HepG2 (cell line): ENCODE measurements at regions not wholly inside any gene's neighbourhood (a gene's known extent, or its start where the extent isn't known, plus 50 kb on each side); places are given as distances from the start of the nearest gene placed in this dataset.
A peak's percentile ranks its signal among the peaks of the same experiment; 100 is the strongest.

Experiments used
- AGO1 ChIP-seq: fragments of 200-400 bp; formaldehyde crosslinking; IDR thresholded peaks from 2 replicates; pipeline ENCODE4 v1.6.1; 2017; ENCODE audit warnings: mild to moderate bottlenecking, low read depth, low read length, moderate library complexity; ENCODE audit not compliant: poor library complexity, severe bottlenecking
- CENPX ChIP-seq: sonication (generic); formaldehyde crosslinking; IDR thresholded peaks from 2 replicates; pipeline ENCODE4 v1.9.0; 2021; ENCODE audit warnings: mild to moderate bottlenecking, missing genetic modification reagents, moderate library complexity
- GATAD2A ChIP-seq: IDR thresholded peaks from 2 replicates; pipeline ENCODE4 v1.6.1; 2016
- HOXD1 ChIP-seq: sonication (generic); formaldehyde crosslinking; IDR thresholded peaks from 2 replicates; pipeline ENCODE4 v1.5.0; 2020; ENCODE audit warnings: missing genetic modification reagents
- KLF6 ChIP-seq: IDR thresholded peaks from 2 replicates; pipeline ENCODE4 v1.8.0; 2016; ENCODE audit warnings: missing biosample characterization, missing genetic modification reagents
- NCOR1 ChIP-seq: fragments of 200-600 bp; sonication (generic); IDR thresholded peaks from 2 replicates; pipeline ENCODE4 v1.7.0; 2017; ENCODE audit warnings: antibody characterized with exemption, low read length, borderline replicate concordance
- PHB2 ChIP-seq: fragments of 450-650 bp; IDR thresholded peaks from 2 replicates; pipeline ENCODE4 v1.6.1; 2018; ENCODE audit not compliant: partially characterized antibody
- RARA ChIP-seq: IDR thresholded peaks from 2 replicates; pipeline ENCODE4 v1.6.1; 2016; ENCODE audit warnings: missing genetic modification reagents, missing compliant biosample characterization
- RBFOX2 ChIP-seq: fragments of 200-400 bp; formaldehyde crosslinking; IDR thresholded peaks from 2 replicates; pipeline ENCODE4 v1.6.1; 2017; ENCODE audit warnings: low read depth, mild to moderate bottlenecking, low read length
- SATB2 ChIP-seq: sonication (generic); formaldehyde crosslinking; IDR thresholded peaks from 2 replicates; pipeline ENCODE4 v1.5.0; 2020; ENCODE audit warnings: missing genetic modification reagents
- SETDB1 ChIP-seq: sonication (generic); formaldehyde crosslinking; IDR thresholded peaks from 2 replicates; pipeline ENCODE4 v1.5.1; 2020; ENCODE audit warnings: missing genetic modification reagents, mild to moderate bottlenecking, borderline replicate concordance
- SIN3B ChIP-seq: fragments of 150-350 bp; IDR thresholded peaks from 2 replicates; pipeline ENCODE4 v1.6.1; 2014; ENCODE audit warnings: low read length
- SIX1 ChIP-seq: sonication (generic); formaldehyde crosslinking; IDR thresholded peaks from 2 replicates; pipeline ENCODE4 v1.4.0; 2020; ENCODE audit warnings: missing genetic modification reagents, borderline replicate concordance
- SRSF4 ChIP-seq: fragments of 200-400 bp; formaldehyde crosslinking; IDR thresholded peaks from one replicate; pipeline ENCODE4 v1.6.1; 2018; ENCODE audit warnings: mild to moderate bottlenecking, low read depth, low read length, moderate library complexity; ENCODE audit not compliant: poor library complexity, severe bottlenecking
- TARDBP ChIP-seq: sonication (generic); formaldehyde crosslinking; IDR thresholded peaks from 2 replicates; pipeline ENCODE4 v1.8.0; 2022; ENCODE audit warnings: mild to moderate bottlenecking, missing genetic modification reagents
- THYN1 ChIP-seq: sonication (generic); formaldehyde crosslinking; IDR thresholded peaks from 2 replicates; pipeline ENCODE4 v1.8.1; 2023; ENCODE audit warnings: low read depth, mild to moderate bottlenecking, moderate library complexity, missing genetic modification reagents, borderline replicate concordance
- ZFAT ChIP-seq: sonication (generic); formaldehyde crosslinking; conservative IDR thresholded peaks from 2 replicates; pipeline ENCODE4 v1.8.1; 2023; ENCODE audit warnings: missing genetic modification reagents, inconsistent platforms
- ZFX ChIP-seq: sonication (generic); formaldehyde crosslinking; IDR thresholded peaks from 2 replicates; pipeline ENCODE4 v1.4.0; 2020; ENCODE audit warnings: mild to moderate bottlenecking, low read depth, missing genetic modification reagents, moderate library complexity
- ZNF160 ChIP-seq: sonication (generic); formaldehyde crosslinking; IDR thresholded peaks from 2 replicates; pipeline ENCODE4 v1.8.0; 2022; ENCODE audit warnings: mild to moderate bottlenecking, inconsistent platforms, missing genetic modification reagents
- ZNF33B ChIP-seq: sonication (generic); formaldehyde crosslinking; IDR thresholded peaks from 2 replicates; pipeline ENCODE4 v1.5.1; 2020; ENCODE audit warnings: mild to moderate bottlenecking, missing genetic modification reagents
- ZNF460 ChIP-seq: sonication (generic); formaldehyde crosslinking; IDR thresholded peaks from 2 replicates; pipeline ENCODE4 v1.5.1; 2020; ENCODE audit warnings: missing genetic modification reagents, mild to moderate bottlenecking, borderline replicate concordance
- ZNF468 ChIP-seq: sonication (generic); formaldehyde crosslinking; IDR thresholded peaks from 2 replicates; pipeline ENCODE4 v1.8.0; 2022; ENCODE audit warnings: mild to moderate bottlenecking, moderate library complexity, missing genetic modification reagents
- ZNF772 ChIP-seq: sonication (generic); formaldehyde crosslinking; IDR thresholded peaks from 2 replicates; pipeline ENCODE4 v1.5.0; 2020; ENCODE audit warnings: mild to moderate bottlenecking, missing genetic modification reagents
- ZNF780A ChIP-seq: sonication (generic); formaldehyde crosslinking; IDR thresholded peaks from 2 replicates; pipeline ENCODE4 v1.8.0; 2022; ENCODE audit warnings: mild to moderate bottlenecking, missing genetic modification reagents, moderate library complexity
- TF ChIP-seq, protein P1 (sequence below): sonication (generic); formaldehyde crosslinking; IDR thresholded peaks from 2 replicates; pipeline ENCODE4 v1.5.1; 2020; ENCODE audit warnings: mild to moderate bottlenecking, missing genetic modification reagents, borderline replicate concordance
- TF ChIP-seq, protein P2 (sequence below): IDR thresholded peaks from 2 replicates; pipeline ENCODE4 v1.6.1; 2016; ENCODE audit warnings: missing compliant biosample characterization, missing genetic modification reagents, borderline replicate concordance

DNA sequence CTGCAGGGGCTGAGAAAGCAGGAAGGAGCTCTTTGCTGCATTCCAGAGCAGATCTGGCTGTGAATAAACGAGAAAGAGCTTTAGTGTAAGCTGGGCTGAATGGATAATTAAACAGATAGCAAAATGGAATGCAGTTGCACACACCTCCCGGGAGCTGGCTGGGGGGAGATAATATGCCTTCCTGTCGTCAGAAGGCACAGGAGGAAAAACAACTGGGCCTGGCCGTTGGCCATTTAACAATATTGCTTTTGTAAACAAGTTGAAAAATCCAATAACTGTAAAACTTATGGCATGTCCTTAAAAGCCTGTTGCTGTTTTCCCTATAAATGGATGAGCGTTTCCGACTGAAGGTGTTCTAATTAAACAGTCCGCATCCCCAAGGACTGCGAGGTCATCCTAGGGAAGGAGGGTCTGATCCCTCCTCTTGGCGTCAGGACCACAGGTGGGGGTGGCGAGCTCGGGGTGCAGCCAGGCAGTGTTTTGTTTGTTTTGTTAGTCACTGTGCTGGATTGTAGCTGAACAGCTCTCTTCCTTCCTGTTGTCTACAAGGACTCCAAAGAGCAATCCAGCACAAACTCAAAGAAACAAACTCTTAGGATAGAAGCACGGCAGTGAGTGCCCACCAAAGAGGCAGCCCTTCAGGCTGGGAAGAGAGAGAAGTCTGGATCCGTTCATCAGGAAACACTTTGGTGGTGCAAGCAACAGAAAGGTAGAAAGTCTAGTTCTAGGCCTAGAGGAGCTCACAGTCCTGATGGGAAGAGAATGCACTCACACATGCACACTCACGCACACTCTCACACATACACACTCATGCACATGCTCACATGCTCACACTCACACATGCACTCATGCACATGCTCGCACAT, 133.4 kb upstream of the SMAD3 start (continued):
- no peak for TF ChIP-seq ZNF468 (CRISPR knock-in tag)
- no peak for TF ChIP-seq ZNF33B (CRISPR knock-in tag)
- TF ChIP-seq CENPX (CRISPR knock-in tag): no peak
- TF ChIP-seq ZFAT (CRISPR knock-in tag): no peak
- TF ChIP-seq NCOR1: no peak
- TF ChIP-seq ZFX: peak; percentile 49; the same call in 1 of the 2 replicates
- TF ChIP-seq ZNF460: no peak
- no peak for TF ChIP-seq SATB2 (CRISPR knock-in tag)
- TF ChIP-seq SRSF4: no peak
- TF ChIP-seq ZNF160: no peak
- no peak for TF ChIP-seq ZNF780A
- no peak for TF ChIP-seq HOXD1 (CRISPR knock-in tag)
- TF ChIP-seq, protein P1, sequence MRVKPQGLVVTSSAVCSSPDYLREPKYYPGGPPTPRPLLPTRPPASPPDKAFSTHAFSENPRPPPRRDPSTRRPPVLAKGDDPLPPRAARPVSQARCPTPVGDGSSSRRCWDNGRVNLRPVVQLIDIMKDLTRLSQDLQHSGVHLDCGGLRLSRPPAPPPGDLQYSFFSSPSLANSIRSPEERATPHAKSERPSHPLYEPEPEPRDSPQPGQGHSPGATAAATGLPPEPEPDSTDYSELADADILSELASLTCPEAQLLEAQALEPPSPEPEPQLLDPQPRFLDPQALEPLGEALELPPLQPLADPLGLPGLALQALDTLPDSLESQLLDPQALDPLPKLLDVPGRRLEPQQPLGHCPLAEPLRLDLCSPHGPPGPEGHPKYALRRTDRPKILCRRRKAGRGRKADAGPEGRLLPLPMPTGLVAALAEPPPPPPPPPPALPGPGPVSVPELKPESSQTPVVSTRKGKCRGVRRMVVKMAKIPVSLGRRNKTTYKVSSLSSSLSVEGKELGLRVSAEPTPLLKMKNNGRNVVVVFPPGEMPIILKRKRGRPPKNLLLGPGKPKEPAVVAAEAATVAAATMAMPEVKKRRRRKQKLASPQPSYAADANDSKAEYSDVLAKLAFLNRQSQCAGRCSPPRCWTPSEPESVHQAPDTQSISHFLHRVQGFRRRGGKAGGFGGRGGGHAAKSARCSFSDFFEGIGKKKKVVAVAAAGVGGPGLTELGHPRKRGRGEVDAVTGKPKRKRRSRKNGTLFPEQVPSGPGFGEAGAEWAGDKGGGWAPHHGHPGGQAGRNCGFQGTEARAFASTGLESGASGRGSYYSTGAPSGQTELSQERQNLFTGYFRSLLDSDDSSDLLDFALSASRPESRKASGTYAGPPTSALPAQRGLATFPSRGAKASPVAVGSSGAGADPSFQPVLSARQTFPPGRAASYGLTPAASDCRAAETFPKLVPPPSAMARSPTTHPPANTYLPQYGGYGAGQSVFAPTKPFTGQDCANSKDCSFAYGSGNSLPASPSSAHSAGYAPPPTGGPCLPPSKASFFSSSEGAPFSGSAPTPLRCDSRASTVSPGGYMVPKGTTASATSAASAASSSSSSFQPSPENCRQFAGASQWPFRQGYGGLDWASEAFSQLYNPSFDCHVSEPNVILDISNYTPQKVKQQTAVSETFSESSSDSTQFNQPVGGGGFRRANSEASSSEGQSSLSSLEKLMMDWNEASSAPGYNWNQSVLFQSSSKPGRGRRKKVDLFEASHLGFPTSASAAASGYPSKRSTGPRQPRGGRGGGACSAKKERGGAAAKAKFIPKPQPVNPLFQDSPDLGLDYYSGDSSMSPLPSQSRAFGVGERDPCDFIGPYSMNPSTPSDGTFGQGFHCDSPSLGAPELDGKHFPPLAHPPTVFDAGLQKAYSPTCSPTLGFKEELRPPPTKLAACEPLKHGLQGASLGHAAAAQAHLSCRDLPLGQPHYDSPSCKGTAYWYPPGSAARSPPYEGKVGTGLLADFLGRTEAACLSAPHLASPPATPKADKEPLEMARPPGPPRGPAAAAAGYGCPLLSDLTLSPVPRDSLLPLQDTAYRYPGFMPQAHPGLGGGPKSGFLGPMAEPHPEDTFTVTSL: peak; percentile 71; the same call in 1 of the 2 replicates
- no peak for TF ChIP-seq SIX1 (CRISPR knock-in tag)
- no peak for TF ChIP-seq THYN1 (CRISPR knock-in tag)
- no peak for TF ChIP-seq AGO1
- TF ChIP-seq PHB2: no peak
- TF ChIP-seq TARDBP (CRISPR knock-in tag): peak; percentile 81; the same call in 1 of the 2 replicates
- TF ChIP-seq GATAD2A (CRISPR knock-in tag): peak; percentile 92
- no peak for TF ChIP-seq SETDB1 (CRISPR knock-in tag)
- peak; percentile 64 for TF ChIP-seq ZNF772 (CRISPR knock-in tag)
- peak; percentile 88 for TF ChIP-seq RARA
- TF ChIP-seq KLF6 (CRISPR knock-in tag): no peak
- no peak for TF ChIP-seq RBFOX2
- TF ChIP-seq SIN3B: no peak
- TF ChIP-seq, protein P2, sequence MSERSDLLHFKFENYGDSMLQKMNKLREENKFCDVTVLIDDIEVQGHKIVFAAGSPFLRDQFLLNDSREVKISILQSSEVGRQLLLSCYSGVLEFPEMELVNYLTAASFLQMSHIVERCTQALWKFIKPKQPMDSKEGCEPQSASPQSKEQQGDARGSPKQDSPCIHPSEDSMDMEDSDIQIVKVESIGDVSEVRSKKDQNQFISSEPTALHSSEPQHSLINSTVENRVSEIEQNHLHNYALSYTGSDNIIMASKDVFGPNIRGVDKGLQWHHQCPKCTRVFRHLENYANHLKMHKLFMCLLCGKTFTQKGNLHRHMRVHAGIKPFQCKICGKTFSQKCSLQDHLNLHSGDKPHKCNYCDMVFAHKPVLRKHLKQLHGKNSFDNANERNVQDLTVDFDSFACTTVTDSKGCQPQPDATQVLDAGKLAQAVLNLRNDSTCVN (CRISPR knock-in tag): no peak
